Neuronal stem cell (in vitro differentiated cells): ENCODE measurements at regions not wholly inside any gene's neighbourhood (a gene's known extent, or its start where the extent isn't known, plus 50 kb on each side); places are given as distances from the start of the nearest gene placed in this dataset.

ENCODE experiments used
- DNase-seq: peaks from one replicate; pipeline ENCODE4 v3.0.0-alpha.2; 2013; ENCODE audit warnings: low spot score
- H2AFZ ChIP-seq: one replicate; pipeline ENCODE4 v1.6.1; 2013; ENCODE audit warnings: mild to moderate bottlenecking, low read length, inconsistent platforms
- H2AK5ac ChIP-seq: 2 replicates; pipeline ENCODE4 v1.6.1; 2013; ENCODE audit warnings: low read depth, mild to moderate bottlenecking, inconsistent platforms, low read length, moderate library complexity, mixed read lengths
- H2BK120ac ChIP-seq: 2 replicates; pipeline ENCODE4 v1.6.1; 2013; ENCODE audit warnings: low read depth, mild to moderate bottlenecking, inconsistent platforms, low read length, moderate library complexity, mixed read lengths
- H2BK12ac ChIP-seq: one replicate; pipeline ENCODE4 v1.6.1; 2013; ENCODE audit warnings: low read length, inconsistent platforms
- H2BK15ac ChIP-seq: 2 replicates; pipeline ENCODE4 v1.6.1; 2013; ENCODE audit warnings: mild to moderate bottlenecking, low read length, inconsistent platforms, mixed read lengths
- H2BK5ac ChIP-seq: one replicate; pipeline ENCODE4 v1.6.1; 2013; ENCODE audit warnings: inconsistent platforms, mild to moderate bottlenecking, low read length, moderate library complexity
- H3K14ac ChIP-seq: one replicate; pipeline ENCODE4 v1.6.1; 2013; ENCODE audit warnings: low read length, inconsistent platforms
- H3K18ac ChIP-seq: 2 replicates; pipeline ENCODE4 v1.6.1; 2013; ENCODE audit warnings: low read length, inconsistent platforms
- H3K23ac ChIP-seq: 2 replicates; pipeline ENCODE4 v1.6.1; 2013; ENCODE audit warnings: low read depth, mild to moderate bottlenecking, mixed read lengths, low read length, inconsistent platforms; ENCODE audit not compliant: poor library complexity
- H3K27ac ChIP-seq: replicated peaks from 3 replicates; pipeline ENCODE4 v1.5.1; 2013; ENCODE audit warnings: low read length, inconsistent platforms
- H3K27me3 ChIP-seq, 3 experiments: 2 replicates each; pipeline ENCODE4 v1.6.1; 2013; ENCODE audit warnings: low read length in 3 of 3, mild to moderate bottlenecking in 2 of 3, inconsistent platforms in 1 of 3, low read depth in 1 of 3, mixed read lengths in 1 of 3, moderate library complexity in 1 of 3; ENCODE audit not compliant: control insufficient read depth in 3 of 3, insufficient read depth in 3 of 3
- H3K36me3 ChIP-seq, 2 donors: replicated peaks in 1 of 2; 2 replicates each; pipeline ENCODE4 v1.6.1; 2013; ENCODE audit warnings: low read length in 2 of 2; ENCODE audit not compliant: control insufficient read depth in 2 of 2, insufficient read depth in 2 of 2
- H3K4ac ChIP-seq: 2 replicates; pipeline ENCODE4 v1.6.1; 2013; ENCODE audit warnings: inconsistent platforms, mild to moderate bottlenecking, low read length, moderate library complexity
- H3K4me1 ChIP-seq, 2 donors: 1 replicate in 1 of 2; 2 replicates in 1 of 2; pipeline ENCODE4 v1.6.1; 2013; ENCODE audit warnings: low read length in 2 of 2, low read depth in 1 of 2; ENCODE audit not compliant: control insufficient read depth in 2 of 2, insufficient read depth in 1 of 2
- H3K4me2 ChIP-seq: one replicate; pipeline ENCODE4 v1.6.1; 2013; ENCODE audit warnings: mild to moderate bottlenecking, low read length, inconsistent platforms; ENCODE audit not compliant: insufficient read depth, poor library complexity, severe bottlenecking
- H3K4me3 ChIP-seq, 2 donors: 2 replicates each; pipeline ENCODE4 v1.5.1; 2013; ENCODE audit warnings: low read length in 2 of 2, mild to moderate bottlenecking in 2 of 2, inconsistent platforms in 1 of 2, moderate library complexity in 1 of 2
- H3K79me1 ChIP-seq: one replicate; pipeline ENCODE4 v1.6.1; 2013; ENCODE audit warnings: low read depth, mild to moderate bottlenecking, inconsistent platforms, low read length, moderate library complexity
- H3K9ac ChIP-seq: one replicate; pipeline ENCODE4 v1.6.1; 2013; ENCODE audit warnings: mild to moderate bottlenecking, low read depth, low read length, inconsistent platforms; ENCODE audit not compliant: poor library complexity
- H3K9me3 ChIP-seq, 2 donors: replicated peaks in 1 of 2; 2 replicates each; pipeline versions ENCODE3 to v1.6.1; 2013; ENCODE audit warnings: low read length in 2 of 2, mild to moderate bottlenecking in 2 of 2, inconsistent platforms in 1 of 2, low read depth in 1 of 2, mixed read lengths in 1 of 2, moderate library complexity in 1 of 2; ENCODE audit not compliant: control insufficient read depth in 2 of 2, insufficient read depth in 1 of 2
- H4K8ac ChIP-seq: one replicate; pipeline ENCODE4 v1.6.1; 2013; ENCODE audit warnings: low read depth, mild to moderate bottlenecking, inconsistent platforms, low read length, moderate library complexity
- H4K91ac ChIP-seq: one replicate; pipeline ENCODE4 v1.6.1; 2013; ENCODE audit warnings: low read length, low read depth, mild to moderate bottlenecking, inconsistent platforms; ENCODE audit not compliant: poor library complexity
- WGBS, 2 donors: extraction: QIAGEN DNeasy Blood & Tissue Kit; methylation state at CpG; one replicate each; pipeline ENCODE4 v1.1.7; 2013; ENCODE audit warnings: missing lambda C conversion rate in 2 of 2, mixed read lengths in 1 of 2; ENCODE audit not compliant: insufficient read length in 2 of 2, insufficient replicate concordance in 1 of 2; ENCODE audit errors: extremely low coverage in 2 of 2; 5-methylcytosine and 5-hydroxymethylcytosine counted together

DNA sequence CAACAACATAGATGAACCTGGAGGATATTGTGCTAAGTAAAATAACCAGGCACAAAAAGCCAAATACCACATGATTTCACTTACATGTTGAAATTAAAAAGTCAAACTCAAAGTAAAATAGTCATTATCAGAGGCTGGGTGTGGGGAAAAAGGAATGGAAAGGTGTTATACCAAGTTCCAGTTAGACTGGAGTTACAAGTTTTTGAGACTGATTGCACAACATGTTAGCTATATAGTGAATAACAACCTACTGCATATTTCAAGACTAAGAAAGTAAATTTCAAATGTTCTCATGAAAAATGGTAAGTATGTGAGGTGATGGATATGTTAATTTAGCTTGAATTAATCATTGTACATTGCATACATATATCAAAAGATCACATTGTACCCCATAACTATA, 116.8 kb upstream of the HNMT start:
- no peak overlapping the region for H2BK5ac ChIP-seq
- no peak overlapping the region for H2AFZ ChIP-seq
- no peak overlapping the region for H2BK120ac ChIP-seq
- DNase-seq = no peak
- no peaks in the 10 kb centered on the region for H3K36me3 ChIP-seq
- H3K9me3 ChIP-seq = no peaks in the 10 kb centered on the region
- H3K18ac ChIP-seq = no peak overlapping the region
- no peak overlapping the region for H2AK5ac ChIP-seq
- no peak overlapping the region for H3K4ac ChIP-seq
- H3K23ac ChIP-seq = no peak overlapping the region
- H3K27me3 ChIP-seq = no peaks in the 10 kb centered on the region
- H4K91ac ChIP-seq = no peak overlapping the region
- no peak overlapping the region for H2BK12ac ChIP-seq
- no peak overlapping the region for H4K8ac ChIP-seq
- no peak overlapping the region for H2BK15ac ChIP-seq
- H3K14ac ChIP-seq = no peak overlapping the region
- no peak overlapping the region for H3K4me3 ChIP-seq
- no peak overlapping the region for H3K4me2 ChIP-seq
- no peak overlapping the region for H3K27ac ChIP-seq
- H3K9ac ChIP-seq = no peak overlapping the region
- H3K79me1 ChIP-seq = no peaks in the 10 kb centered on the region
- no peaks in the 10 kb centered on the region for H3K4me1 ChIP-seq

GRCh38 chr2:137857881-137858280, 106.4 kb upstream of the HNMT start:
- DNase-seq = no peak
- H3K9me3 ChIP-seq = no peaks in the 10 kb centered on the region
- H3K9ac ChIP-seq = no peak overlapping the region

DNA sequence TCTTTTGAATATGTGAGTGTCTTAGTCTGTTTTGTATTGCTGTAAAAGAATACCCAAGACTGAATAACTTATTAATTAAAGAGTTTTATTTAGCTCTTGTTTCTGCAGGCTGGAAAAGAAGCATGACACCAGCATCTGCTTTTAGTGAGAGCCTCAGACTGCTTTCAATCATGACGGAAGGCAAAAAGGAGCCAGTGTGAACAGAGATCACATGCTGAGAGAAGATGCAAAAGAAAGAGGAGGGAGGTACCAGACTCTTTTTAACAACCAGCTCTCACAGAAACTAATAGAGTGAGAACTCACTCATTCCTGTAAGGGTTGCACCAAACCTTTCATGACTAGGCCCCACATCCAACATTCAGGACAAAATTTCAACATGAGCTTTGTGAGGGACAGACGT, 101.6 kb upstream of the HNMT start:
- Histone ChIP-seq H3K4me2 (no peak overlapping the region), H2BK15ac (no peak overlapping the region), H3K4me3 (no peak overlapping the region), H3K14ac (no peak overlapping the region), H3K27ac (peak overlapping the region; percentile 33), H3K9ac (no peak overlapping the region), H3K4me1 (no peaks in the 10 kb centered on the region), H4K8ac (no peak overlapping the region), H3K79me1 (no peaks in the 10 kb centered on the region), H4K91ac (no peak overlapping the region), H3K9me3 (no peaks in the 10 kb centered on the region), H3K36me3 (no peaks in the 10 kb centered on the region), H2BK12ac (no peak overlapping the region), H2AFZ (no peak overlapping the region), H3K4ac (no peak overlapping the region), H3K23ac (no peak overlapping the region), H2AK5ac (no peak overlapping the region), H3K18ac (no peak overlapping the region), H3K27me3 (no peaks in the 10 kb centered on the region), H2BK120ac (no peak overlapping the region), H2BK5ac (no peak overlapping the region)
- peak; percentile 15 for DNase-seq
- WGBS, 2 donors = no CpG with 5 or more reads among the region's 2 CpGs

More at GRCh38 chr2:137857881-137858280, 106.4 kb upstream of the HNMT start:
- Histone ChIP-seq H3K4ac (no peak overlapping the region), H3K4me2 (no peak overlapping the region), H3K14ac (no peak overlapping the region), H2BK120ac (no peak overlapping the region), H2AK5ac (no peak overlapping the region), H3K23ac (no peak overlapping the region), H3K4me3 (no peak overlapping the region), H4K8ac (no peak overlapping the region), H3K27ac (no peak overlapping the region), H2BK5ac (no peak overlapping the region), H3K79me1 (no peaks in the 10 kb centered on the region), H3K36me3 (no peaks in the 10 kb centered on the region), H3K4me1 (peaks cover 0 to 2% of the 10 kb centered on the region in 2 donors), H2AFZ (no peak overlapping the region), H2BK15ac (no peak overlapping the region), H3K18ac (no peak overlapping the region), H3K27me3 (no peaks in the 10 kb centered on the region), H2BK12ac (no peak overlapping the region), H4K91ac (no peak overlapping the region)
- no CpG with 5 or more reads among the region's 3 CpGs for WGBS, 2 donors

DNA sequence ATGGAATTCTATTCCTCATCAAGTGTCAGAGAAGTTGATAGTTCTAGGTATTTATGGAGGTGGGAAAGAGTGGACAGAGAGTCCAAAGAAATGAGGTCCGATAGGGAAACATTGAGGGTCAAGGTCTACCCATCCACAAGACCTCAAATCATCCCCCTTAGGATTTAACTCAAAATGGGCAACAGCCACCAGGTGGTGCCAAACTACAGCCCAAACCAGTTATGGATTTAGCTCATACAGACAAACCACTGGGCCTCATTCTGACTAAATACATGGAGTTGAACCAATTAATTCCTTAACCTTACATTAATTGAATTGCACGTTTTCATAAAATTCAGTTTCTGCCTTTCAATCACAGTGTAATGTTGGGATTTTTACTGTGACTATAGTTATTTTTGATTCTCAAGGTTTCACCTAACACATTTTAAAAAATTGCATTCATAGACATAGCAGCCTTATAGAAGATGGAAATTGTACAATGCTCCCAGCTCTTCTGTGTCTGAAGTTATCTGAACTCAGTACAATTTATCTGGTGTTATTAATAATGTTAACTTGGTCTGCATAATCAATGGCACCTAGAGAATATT, 98.2 kb upstream of the HNMT start:
- no peak overlapping the region for H3K4me2 ChIP-seq
- no peak overlapping the region for H4K91ac ChIP-seq
- H3K4ac ChIP-seq = no peak overlapping the region
- no peaks in the 10 kb centered on the region for H3K9me3 ChIP-seq
- no peak overlapping the region for H3K27ac ChIP-seq
- no peak overlapping the region for H3K4me3 ChIP-seq
- no peak overlapping the region for H2AFZ ChIP-seq
- H2BK120ac ChIP-seq = no peak overlapping the region
- H4K8ac ChIP-seq = no peak overlapping the region
- H3K4me1 ChIP-seq = no peaks in the 10 kb centered on the region
- no peak overlapping the region for H2BK5ac ChIP-seq
- no peaks in the 10 kb centered on the region for H3K79me1 ChIP-seq
- no peak overlapping the region for H3K23ac ChIP-seq
- H2BK12ac ChIP-seq = no peak overlapping the region
- H3K9ac ChIP-seq = no peak overlapping the region
- no peaks in the 10 kb centered on the region for H3K36me3 ChIP-seq
- DNase-seq = peak; percentile 61
- no peak overlapping the region for H2BK15ac ChIP-seq
- H2AK5ac ChIP-seq = no peak overlapping the region
- H3K18ac ChIP-seq = no peak overlapping the region
- H3K14ac ChIP-seq = no peak overlapping the region
- H3K27me3 ChIP-seq = no peaks in the 10 kb centered on the region
- no CpG with 5 or more reads among the region's 2 CpGs for WGBS, 2 donors
